Vagina (tissue), 2 donors: ENCODE measurements at regions not wholly inside any gene's neighbourhood (a gene's known extent, or its start where the extent isn't known, plus 50 kb on each side); places are given as distances from the start of the nearest gene placed in this dataset.

Experiments used
- DNase-seq, 2 donors: peaks; one replicate each; pipeline ENCODE4 v3.0.0-alpha.2; 2017; ENCODE audit errors: extremely low spot score in 2 of 2
- H3K27ac ChIP-seq: fragments of 200-600 bp; sonication (generic); one replicate; pipeline ENCODE4 v1.5.1; 2019
- H3K27me3 ChIP-seq: fragments of 200-600 bp; sonication (generic); one replicate; pipeline ENCODE4 v1.5.1; 2019
- H3K36me3 ChIP-seq, 2 donors: fragments of 200-600 bp; sonication (generic); one replicate each; pipeline ENCODE4 v1.5.1; 2017 to 2019
- H3K4me1 ChIP-seq: fragments of 200-600 bp; sonication (generic); one replicate; pipeline ENCODE4 v1.5.1; 2019
- H3K4me3 ChIP-seq, 2 donors: fragments of 200-600 bp; sonication (generic); 1 replicate in 1 of 2; 2 replicates in 1 of 2; pipeline ENCODE4 v1.5.1; 2016 to 2019
- H3K9me3 ChIP-seq: fragments of 200-600 bp; sonication (generic); one replicate; pipeline ENCODE4 v1.5.1; 2019
- POLR2A ChIP-seq, 2 donors: fragments of 450-650 bp; IDR thresholded peaks; one replicate each; pipeline ENCODE4 v1.6.1; 2017; ENCODE audit warnings: antibody characterized with exemption in 2 of 2, mild to moderate bottlenecking in 2 of 2, moderate library complexity in 2 of 2
- POLR2AphosphoS5 ChIP-seq, 2 donors: sonication (generic); formaldehyde crosslinking; IDR thresholded peaks; one replicate each; pipeline ENCODE4 v1.9.0; 2017; ENCODE audit warnings: antibody characterized with exemption in 2 of 2, mild to moderate bottlenecking in 2 of 2, low read depth in 1 of 2; ENCODE audit not compliant: insufficient read depth in 1 of 2
- intact Hi-C: fragments of 100-400 bp; cut with DNase I; formaldehyde crosslinking; loops from one replicate; pipeline ENCODE4 v1.15.1; 2023
- TF ChIP-seq, protein P1 (sequence below), 3 experiments: fragments of 450-650 bp in 2 of 3; fragments of 200-600 bp in 1 of 3; sonication (generic) in 1 of 3; IDR thresholded peaks; one replicate each; pipeline ENCODE4 v1.5.1; 2017 to 2019; ENCODE audit warnings: antibody characterized with exemption in 3 of 3, mild to moderate bottlenecking in 2 of 3, moderate library complexity in 2 of 3

DNA sequence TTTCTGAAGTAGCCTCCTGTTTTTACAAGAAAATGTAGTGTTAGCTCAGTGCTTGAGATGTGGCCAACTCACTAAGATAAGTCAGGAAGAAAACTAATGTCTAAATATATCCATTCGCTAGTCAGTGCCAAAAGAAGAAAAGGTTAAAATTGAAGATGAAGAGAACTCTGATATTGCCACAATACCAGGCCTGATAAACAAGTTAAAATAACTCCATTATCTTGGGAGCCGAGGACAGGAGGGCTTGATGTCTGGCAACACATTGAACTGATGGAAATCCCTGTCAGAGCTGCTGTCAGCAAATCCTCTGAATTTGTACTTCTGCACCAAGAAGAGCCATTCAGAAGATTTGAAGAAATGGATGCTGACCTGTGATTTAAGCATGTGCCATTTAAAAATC lies 103.4 kb downstream of the LRRC70 start:
- Histone ChIP-seq H3K36me3 (no peaks in the 10 kb centered on the region), H3K4me3 (no peak overlapping the region), H3K9me3 (no peaks in the 10 kb centered on the region), H3K27me3 (no peaks in the 10 kb centered on the region), H3K4me1 (no peaks in the 10 kb centered on the region), H3K27ac (no peak overlapping the region)
- DNase-seq = no peak
- no peak for TF ChIP-seq POLR2AphosphoS5 (IDR thresholded peaks at IDR 0.05; ENCODE audit: insufficient read depth in 1 of 2, low read depth in 1 of 2)
- TF ChIP-seq POLR2A (IDR thresholded peaks at IDR 0.05) = no peak
- TF ChIP-seq, protein P1, sequence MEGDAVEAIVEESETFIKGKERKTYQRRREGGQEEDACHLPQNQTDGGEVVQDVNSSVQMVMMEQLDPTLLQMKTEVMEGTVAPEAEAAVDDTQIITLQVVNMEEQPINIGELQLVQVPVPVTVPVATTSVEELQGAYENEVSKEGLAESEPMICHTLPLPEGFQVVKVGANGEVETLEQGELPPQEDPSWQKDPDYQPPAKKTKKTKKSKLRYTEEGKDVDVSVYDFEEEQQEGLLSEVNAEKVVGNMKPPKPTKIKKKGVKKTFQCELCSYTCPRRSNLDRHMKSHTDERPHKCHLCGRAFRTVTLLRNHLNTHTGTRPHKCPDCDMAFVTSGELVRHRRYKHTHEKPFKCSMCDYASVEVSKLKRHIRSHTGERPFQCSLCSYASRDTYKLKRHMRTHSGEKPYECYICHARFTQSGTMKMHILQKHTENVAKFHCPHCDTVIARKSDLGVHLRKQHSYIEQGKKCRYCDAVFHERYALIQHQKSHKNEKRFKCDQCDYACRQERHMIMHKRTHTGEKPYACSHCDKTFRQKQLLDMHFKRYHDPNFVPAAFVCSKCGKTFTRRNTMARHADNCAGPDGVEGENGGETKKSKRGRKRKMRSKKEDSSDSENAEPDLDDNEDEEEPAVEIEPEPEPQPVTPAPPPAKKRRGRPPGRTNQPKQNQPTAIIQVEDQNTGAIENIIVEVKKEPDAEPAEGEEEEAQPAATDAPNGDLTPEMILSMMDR (IDR thresholded peaks at IDR 0.05) = no peak
- intact Hi-C loops = no loop called here

DNA sequence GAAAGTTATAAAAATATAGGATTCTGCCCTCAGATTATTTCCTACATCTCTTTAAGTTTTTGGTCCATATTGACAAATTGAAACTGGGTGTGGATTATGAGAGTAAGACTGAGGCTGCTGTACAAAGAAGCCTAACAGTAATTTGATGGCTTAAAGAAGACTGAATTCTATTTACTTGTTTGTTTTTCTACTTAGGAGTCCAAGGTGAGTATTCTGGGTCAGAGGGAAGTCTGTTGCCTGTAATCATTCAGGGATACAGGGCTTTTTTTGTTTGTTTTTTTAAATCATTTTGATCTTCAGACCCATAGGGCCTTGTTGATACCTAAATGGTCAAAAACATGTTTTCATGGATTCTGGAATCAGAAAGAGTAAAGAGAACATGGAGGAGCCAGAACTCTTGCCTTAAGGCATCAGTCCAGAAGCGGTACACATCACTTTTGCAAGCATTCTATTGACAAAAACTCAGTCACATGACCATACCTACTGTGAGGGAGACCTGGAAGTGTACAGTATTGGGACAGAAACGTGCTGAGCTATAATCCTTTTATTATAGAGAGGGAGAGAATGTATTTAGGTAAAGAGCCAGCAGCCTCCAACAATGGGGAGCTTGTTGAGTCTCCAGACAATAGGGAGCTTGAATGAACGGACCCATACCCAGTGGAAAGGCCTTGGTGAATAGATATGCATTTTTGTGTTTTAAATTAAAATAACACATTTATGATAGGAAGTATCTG lies 102.7 kb downstream of the LRRC70 start:
- intact Hi-C loops = no loop called here
- TF ChIP-seq POLR2A (IDR thresholded peaks at IDR 0.05) = no peak
- no peak for TF ChIP-seq POLR2AphosphoS5 (IDR thresholded peaks at IDR 0.05; ENCODE audit: insufficient read depth in 1 of 2, low read depth in 1 of 2)
- TF ChIP-seq, protein P1 (IDR thresholded peaks at IDR 0.05) = no peak
- no peak for DNase-seq
- H3K27ac ChIP-seq = no peak overlapping the region
- no peaks in the 10 kb centered on the region for H3K4me1 ChIP-seq
- no peaks in the 10 kb centered on the region for H3K36me3 ChIP-seq
- no peak overlapping the region for H3K4me3 ChIP-seq
- no peaks in the 10 kb centered on the region for H3K27me3 ChIP-seq
- no peaks in the 10 kb centered on the region for H3K9me3 ChIP-seq

GRCh38 chr5:62680121-62680520 lies 101.5 kb downstream of the LRRC70 start:
- no peak overlapping the region for H3K4me3 ChIP-seq
- no peaks in the 10 kb centered on the region for H3K36me3 ChIP-seq
- no peak overlapping the region for H3K27ac ChIP-seq
- intact Hi-C loops = no loop called here
- H3K9me3 ChIP-seq = no peaks in the 10 kb centered on the region
- no peak for DNase-seq
- no peaks in the 10 kb centered on the region for H3K27me3 ChIP-seq
- H3K4me1 ChIP-seq = no peaks in the 10 kb centered on the region
- TF ChIP-seq, protein P1 (IDR thresholded peaks at IDR 0.05) = no peak
- TF ChIP-seq POLR2A (IDR thresholded peaks at IDR 0.05) (no peak), POLR2AphosphoS5 (IDR thresholded peaks at IDR 0.05; ENCODE audit: insufficient read depth in 1 of 2, low read depth in 1 of 2) (no peak)
